ACHN (cell line): ENCODE measurements at regions not wholly inside any gene's neighbourhood (a gene's known extent, or its start where the extent isn't known, plus 50 kb on each side); places are given as distances from the start of the nearest gene placed in this dataset.

ENCODE experiments used
- DNase-seq: peaks from one replicate; pipeline ENCODE4 v3.0.0-alpha.2; 2015
- in situ Hi-C: cut with HindIII; loops from 2 replicates; pipeline ENCODE4 v1.10.0; 2017; ENCODE audit warnings: low sequenced_read_pairs, low pct_ligation_motif_present, low pct_unique_long_range_greater_than_20kb

GRCh38 chr1:96361961-96362360 is 359.6 kb upstream of the PTBP2 start:
- in situ Hi-C loops = no loop called here
- DNase-seq = peak; percentile 10

- DNase-seq = peak; percentile 96
- in situ Hi-C loops = no loop called here
Observed at GRCh38 chr1:96362623-96363022, 359.0 kb upstream of the PTBP2 start.

- in situ Hi-C loops = no loop called here
- peak; percentile 7 for DNase-seq
Observed at GRCh38 chr1:96363826-96364225, 357.8 kb upstream of the PTBP2 start.

GRCh38 chr1:96364576-96364975 is 357.0 kb upstream of the PTBP2 start:
- no peak for DNase-seq
- in situ Hi-C loops = no loop called here

GRCh38 chr1:96365076-96365475 is 356.5 kb upstream of the PTBP2 start:
- in situ Hi-C loops = no loop called here
- no peak for DNase-seq

GRCh38 chr1:96365596-96366390 is 355.8 kb upstream of the PTBP2 start:
- in situ Hi-C loops = no loop called here
- no peak for DNase-seq

GRCh38 chr1:96366516-96366915 is 355.1 kb upstream of the PTBP2 start:
- DNase-seq = no peak
- in situ Hi-C loops = no loop called here

- in situ Hi-C loops = no loop called here
- DNase-seq = no peak
Observed at GRCh38 chr1:96367791-96368190, 353.8 kb upstream of the PTBP2 start.

GRCh38 chr1:96370757-96371156 is 350.8 kb upstream of the PTBP2 start:
- in situ Hi-C loops = no loop called here
- no peak for DNase-seq

- in situ Hi-C loops = no loop called here
- DNase-seq = no peak
Observed at GRCh38 chr1:96372881-96373280, 348.7 kb upstream of the PTBP2 start.

- in situ Hi-C loops = no loop called here
Observed at GRCh38 chr1:96374076-96374762, 347.4 kb upstream of the PTBP2 start.

GRCh38 chr1:96376846-96377245 is 344.7 kb upstream of the PTBP2 start:
- in situ Hi-C loops = no loop called here
- no peak for DNase-seq

More at GRCh38 chr1:96374076-96374762, 347.4 kb upstream of the PTBP2 start:
- no peak for DNase-seq

GRCh38 chr1:96384611-96385010 is 337.0 kb upstream of the PTBP2 start:
- in situ Hi-C loops = no loop called here
- no peak for DNase-seq

- no peak for DNase-seq
- in situ Hi-C loops = no loop called here
Observed at GRCh38 chr1:96387785-96388184, 333.8 kb upstream of the PTBP2 start.

- in situ Hi-C loops = no loop called here
- no peak for DNase-seq
Observed at GRCh38 chr1:96388421-96389310, 332.9 kb upstream of the PTBP2 start.

- no peak for DNase-seq
- in situ Hi-C loops = no loop called here
Observed at GRCh38 chr1:96400089-96400488, 321.5 kb upstream of the PTBP2 start.

- in situ Hi-C loops = no loop called here
- no peak for DNase-seq
Observed at GRCh38 chr1:96409087-96409486, 312.5 kb upstream of the PTBP2 start.

GRCh38 chr1:96409689-96410088 is 311.9 kb upstream of the PTBP2 start:
- in situ Hi-C loops = no loop called here
- DNase-seq = no peak

- in situ Hi-C loops = no loop called here
- no peak for DNase-seq
Observed at GRCh38 chr1:96411006-96411405, 310.6 kb upstream of the PTBP2 start.
